ENCODE measurements at regions not wholly inside any gene's neighbourhood (a gene's known extent, or its start where the extent isn't known, plus 50 kb on each side); places are given as distances from the start of the nearest gene placed in this dataset.
"Not testable (repeated sequence)": the region's sequence is repeated elsewhere in the genome, so short reads cannot be mapped to it uniquely, and the experiment has no call there.

- H3K4me1 Mint-ChIP-seq (ENCODE audit: low read depth); intact Hi-C loops (cut with micrococcal nuclease); H3K36me3 Mint-ChIP-seq (ENCODE audit: low read depth); H3K9me3 Mint-ChIP-seq; H3K27me3 Mint-ChIP-seq (ENCODE audit: low read depth); CTCF ChIA-PET; H3K27ac Mint-ChIP-seq; H3K4me3 Mint-ChIP-seq; DNase-seq: not testable (repeated sequence)
These were observed 128.7 kb upstream of the SERPINE2 start for GRCh38 chr2:224167781-224168180.

GRCh38 chr2:224166654-224167053 is 127.6 kb upstream of the SERPINE2 start:
- DNase-seq: no peak
- peaks cover 3% of the 10 kb centered on the region for H3K9me3 Mint-ChIP-seq
- intact Hi-C loops (cut with micrococcal nuclease): no loop called here
- H3K27me3 Mint-ChIP-seq (ENCODE audit: low read depth): peaks cover 2% of the 10 kb centered on the region
- H3K4me1 Mint-ChIP-seq (ENCODE audit: low read depth): peaks cover 2% of the 10 kb centered on the region
- H3K36me3 Mint-ChIP-seq (ENCODE audit: low read depth): no peaks in the 10 kb centered on the region
- no peak overlapping the region for H3K4me3 Mint-ChIP-seq
- CTCF ChIA-PET: interaction anchor here (0.6 to 1.1 kb wide), 2 partner anchors 15 to 35 kb away, joined by 3 to 4 read pairs; no protein-coding TSS in a partner anchor
- no peak overlapping the region for H3K27ac Mint-ChIP-seq

GRCh38 chr2:224165901-224166319 is 126.8 kb upstream of the SERPINE2 start:
- H3K27ac Mint-ChIP-seq: no peak overlapping the region
- H3K27me3 Mint-ChIP-seq (ENCODE audit: low read depth): peaks cover 2% of the 10 kb centered on the region
- CTCF ChIA-PET: interaction anchor here (1.1 kb wide), 1 partner anchor 16 kb away, joined by 4 read pairs; no protein-coding TSS in a partner anchor
- peaks cover 3% of the 10 kb centered on the region for H3K9me3 Mint-ChIP-seq
- H3K4me1 Mint-ChIP-seq (ENCODE audit: low read depth): peaks cover 2% of the 10 kb centered on the region
- H3K36me3 Mint-ChIP-seq (ENCODE audit: low read depth): no peaks in the 10 kb centered on the region
- intact Hi-C loops (cut with micrococcal nuclease): no loop called here
- H3K4me3 Mint-ChIP-seq: no peak overlapping the region
- no peak for DNase-seq

GRCh38 chr2:224163566-224164307 is 124.7 kb upstream of the SERPINE2 start:
- Mint-ChIP-seq H3K36me3 (ENCODE audit: low read depth) (no peaks in the 10 kb centered on the region), H3K27me3 (ENCODE audit: low read depth) (peaks cover 2% of the 10 kb centered on the region), H3K27ac (no peak overlapping the region), H3K4me3 (no peak overlapping the region), H3K4me1 (ENCODE audit: low read depth) (peaks cover 2% of the 10 kb centered on the region), H3K9me3 (peaks cover 3% of the 10 kb centered on the region)
- no peak for DNase-seq
- CTCF ChIA-PET: no interaction called here
- intact Hi-C loops (cut with micrococcal nuclease): no loop called here

- DNase-seq: no peak
- Mint-ChIP-seq H3K27ac (no peak overlapping the region), H3K4me3 (no peak overlapping the region), H3K36me3 (ENCODE audit: low read depth) (no peaks in the 10 kb centered on the region), H3K4me1 (ENCODE audit: low read depth) (peaks cover 2% of the 10 kb centered on the region), H3K27me3 (ENCODE audit: low read depth) (peaks cover 2% of the 10 kb centered on the region), H3K9me3 (no peaks in the 10 kb centered on the region)
- CTCF ChIA-PET: interaction anchor here (1.1 kb wide), 1 partner anchor 168 kb away, joined by 3 read pairs; no protein-coding TSS in a partner anchor
- intact Hi-C loops (cut with micrococcal nuclease): no loop called here
These were observed 123.0 kb upstream of the SERPINE2 start for GRCh38 chr2:224162122-224162521.

GRCh38 chr2:224161712-224162111 is 122.6 kb upstream of the SERPINE2 start:
- Mint-ChIP-seq H3K9me3 (no peaks in the 10 kb centered on the region), H3K4me3 (no peak overlapping the region), H3K27ac (no peak overlapping the region), H3K27me3 (ENCODE audit: low read depth) (peaks cover 2% of the 10 kb centered on the region), H3K4me1 (ENCODE audit: low read depth) (peaks cover 2% of the 10 kb centered on the region), H3K36me3 (ENCODE audit: low read depth) (no peaks in the 10 kb centered on the region)
- DNase-seq: no peak
- CTCF ChIA-PET: interaction anchor here (1.1 kb wide), 1 partner anchor 168 kb away, joined by 3 read pairs; no protein-coding TSS in a partner anchor
- intact Hi-C loops (cut with micrococcal nuclease): no loop called here

GRCh38 chr2:224160917-224161316 is 121.8 kb upstream of the SERPINE2 start:
- CTCF ChIA-PET: no interaction called here

GRCh38 chr2:224159345-224159928 is 120.4 kb upstream of the SERPINE2 start:
- H3K4me3 Mint-ChIP-seq: no peak overlapping the region
- peaks cover 2% of the 10 kb centered on the region for H3K4me1 Mint-ChIP-seq (ENCODE audit: low read depth)
- no peaks in the 10 kb centered on the region for H3K9me3 Mint-ChIP-seq
- DNase-seq: no peak
- no peaks in the 10 kb centered on the region for H3K36me3 Mint-ChIP-seq (ENCODE audit: low read depth)
- intact Hi-C loops (cut with micrococcal nuclease): no loop called here
- H3K27ac Mint-ChIP-seq: no peak overlapping the region
- CTCF ChIA-PET: interaction anchor here (1.2 kb wide), 1 partner anchor 12 kb away, joined by 3 read pairs; no protein-coding TSS in a partner anchor
- peaks cover 2% of the 10 kb centered on the region for H3K27me3 Mint-ChIP-seq (ENCODE audit: low read depth)

More at GRCh38 chr2:224160917-224161316, 121.8 kb upstream of the SERPINE2 start:
- DNase-seq: no peak
- no peaks in the 10 kb centered on the region for H3K9me3 Mint-ChIP-seq
- peaks cover 2% of the 10 kb centered on the region for H3K27me3 Mint-ChIP-seq (ENCODE audit: low read depth)
- intact Hi-C loops (cut with micrococcal nuclease): no loop called here
- H3K27ac Mint-ChIP-seq: no peak overlapping the region
- H3K4me1 Mint-ChIP-seq (ENCODE audit: low read depth): peaks cover 2% of the 10 kb centered on the region
- no peaks in the 10 kb centered on the region for H3K36me3 Mint-ChIP-seq (ENCODE audit: low read depth)
- H3K4me3 Mint-ChIP-seq: no peak overlapping the region

- Mint-ChIP-seq H3K27ac (no peak overlapping the region), H3K4me1 (ENCODE audit: low read depth) (peaks cover 2% of the 10 kb centered on the region), H3K4me3 (no peak overlapping the region), H3K27me3 (ENCODE audit: low read depth) (no peaks in the 10 kb centered on the region), H3K9me3 (no peaks in the 10 kb centered on the region), H3K36me3 (ENCODE audit: low read depth) (no peaks in the 10 kb centered on the region)
- intact Hi-C loops (cut with micrococcal nuclease): no loop called here
- CTCF ChIA-PET: no interaction called here
- DNase-seq: no peak
These were observed 119.7 kb upstream of the SERPINE2 start for GRCh38 chr2:224158831-224159230.

GRCh38 chr2:224158061-224158460 is 119.0 kb upstream of the SERPINE2 start:
- peaks cover 2% of the 10 kb centered on the region for H3K4me1 Mint-ChIP-seq (ENCODE audit: low read depth)
- CTCF ChIA-PET: no interaction called here
- H3K36me3 Mint-ChIP-seq (ENCODE audit: low read depth): no peaks in the 10 kb centered on the region
- DNase-seq: no peak
- no peak overlapping the region for H3K27ac Mint-ChIP-seq
- no peaks in the 10 kb centered on the region for H3K9me3 Mint-ChIP-seq
- no peak overlapping the region for H3K4me3 Mint-ChIP-seq
- intact Hi-C loops (cut with micrococcal nuclease): no loop called here
- no peaks in the 10 kb centered on the region for H3K27me3 Mint-ChIP-seq (ENCODE audit: low read depth)

- intact Hi-C loops (cut with micrococcal nuclease): no loop called here
- H3K36me3 Mint-ChIP-seq (ENCODE audit: low read depth): no peaks in the 10 kb centered on the region
- no peak overlapping the region for H3K27ac Mint-ChIP-seq
- CTCF ChIA-PET: interaction anchor here (0.9 kb wide), 1 partner anchor 18 kb away, joined by 3 read pairs; no protein-coding TSS in a partner anchor
- no peak for DNase-seq
- no peak overlapping the region for H3K4me3 Mint-ChIP-seq
- no peaks in the 10 kb centered on the region for H3K9me3 Mint-ChIP-seq
- peaks cover 2% of the 10 kb centered on the region for H3K4me1 Mint-ChIP-seq (ENCODE audit: low read depth)
- no peaks in the 10 kb centered on the region for H3K27me3 Mint-ChIP-seq (ENCODE audit: low read depth)
These were observed 118.6 kb upstream of the SERPINE2 start for GRCh38 chr2:224157655-224158054.

- Mint-ChIP-seq H3K36me3 (ENCODE audit: low read depth) (no peaks in the 10 kb centered on the region), H3K27me3 (ENCODE audit: low read depth) (no peaks in the 10 kb centered on the region), H3K9me3 (no peaks in the 10 kb centered on the region), H3K4me3 (no peak overlapping the region), H3K4me1 (ENCODE audit: low read depth) (no peaks in the 10 kb centered on the region), H3K27ac (no peak overlapping the region)
- CTCF ChIA-PET: interaction anchor here (0.7 to 1.4 kb wide), 3 partner anchors 13 to 126 kb away, joined by 3 read pairs; no protein-coding TSS in a partner anchor
- intact Hi-C loops (cut with micrococcal nuclease): no loop called here
- no peak for DNase-seq
These were observed 117.3 kb upstream of the SERPINE2 start for GRCh38 chr2:224156436-224156835.

- DNase-seq: no peak
- intact Hi-C loops (cut with micrococcal nuclease): no loop called here
- H3K4me3 Mint-ChIP-seq: no peak overlapping the region
- H3K9me3 Mint-ChIP-seq: no peaks in the 10 kb centered on the region
- CTCF ChIA-PET: interaction anchor here (0.7 to 1.4 kb wide), 2 partner anchors 12 to 127 kb away, joined by 3 read pairs; no protein-coding TSS in a partner anchor
- H3K27me3 Mint-ChIP-seq (ENCODE audit: low read depth): no peaks in the 10 kb centered on the region
- H3K36me3 Mint-ChIP-seq (ENCODE audit: low read depth): no peaks in the 10 kb centered on the region
- H3K27ac Mint-ChIP-seq: no peak overlapping the region
- H3K4me1 Mint-ChIP-seq (ENCODE audit: low read depth): no peaks in the 10 kb centered on the region
These were observed 116.8 kb upstream of the SERPINE2 start for GRCh38 chr2:224155896-224156295.
